ENCODE measurements at regions not wholly inside any gene's neighbourhood (a gene's known extent, or its start where the extent isn't known, plus 50 kb on each side); places are given as distances from the start of the nearest gene placed in this dataset.

- Mint-ChIP-seq H3K36me3 (no peaks in the 10 kb centered on the region), H3K4me3 (no peak overlapping the region), H3K27ac (no peak overlapping the region), H3K9me3 (no peaks in the 10 kb centered on the region), H3K4me1 (peaks cover 2 to 10% of the 10 kb centered on the region in 2 donors), H3K27me3 (no peaks in the 10 kb centered on the region)
- ATAC-seq (replicated peaks), result no peak
- no peak for DNase-seq
These were observed 56.6 kb upstream of the ATXN7L3B start for GRCh38 chr12:74481078-74481477.

- H3K4me3 Mint-ChIP-seq, result no peak overlapping the region
- H3K4me1 Mint-ChIP-seq, result peaks cover 2 to 10% of the 10 kb centered on the region in 2 donors
- no peaks in the 10 kb centered on the region for H3K9me3 Mint-ChIP-seq
- ATAC-seq (replicated peaks) (no peak), DNase-seq (no peak)
- H3K36me3 Mint-ChIP-seq, result no peaks in the 10 kb centered on the region
- H3K27ac Mint-ChIP-seq, result no peak overlapping the region
- no peaks in the 10 kb centered on the region for H3K27me3 Mint-ChIP-seq
These were observed 55.5 kb upstream of the ATXN7L3B start for GRCh38 chr12:74482115-74482514.

- Mint-ChIP-seq H3K4me3 (no peak overlapping the region), H3K27ac (no peak overlapping the region), H3K4me1 (peaks cover 3 to 10% of the 10 kb centered on the region in 2 donors), H3K36me3 (no peaks in the 10 kb centered on the region), H3K9me3 (no peaks in the 10 kb centered on the region), H3K27me3 (no peaks in the 10 kb centered on the region)
- DNase-seq (no peak), ATAC-seq (replicated peaks) (peak; percentile 47 to 65)
These were observed 54.6 kb upstream of the ATXN7L3B start for GRCh38 chr12:74483057-74483456.
